SK-N-MC (cell line): ENCODE measurements at regions not wholly inside any gene's neighbourhood (a gene's known extent, or its start where the extent isn't known, plus 50 kb on each side); places are given as distances from the start of the nearest gene placed in this dataset.
"Not testable (repeated sequence)": the region's sequence is repeated elsewhere in the genome, so short reads cannot be mapped to it uniquely, and the experiment has no call there.

ENCODE experiments used
- DNase-seq: peaks from one replicate; pipeline ENCODE4 v3.0.0-alpha.2; 2011; ENCODE audit warnings: low read depth, low spot score
- H3K27ac ChIP-seq: fragments of 200-600 bp; sonication (generic); 2 replicates; pipeline ENCODE4 v1.5.1; 2016; ENCODE audit warnings: mixed run types
- H3K36me3 ChIP-seq: fragments of 200-600 bp; sonication (generic); 2 replicates; pipeline ENCODE4 v1.6.1; 2017; ENCODE audit warnings: antibody characterized with exemption, low read length, mixed read lengths; ENCODE audit not compliant: insufficient read depth
- H3K4me3 ChIP-seq: fragments of 200-600 bp; sonication (generic); 2 replicates; pipeline ENCODE4 v1.5.1; 2016
- H3K9ac ChIP-seq: fragments of 200-600 bp; sonication (generic); 2 replicates; pipeline ENCODE4 v1.8.0; 2017; ENCODE audit warnings: mixed run types, mixed read lengths; ENCODE audit not compliant: insufficient read length
- H3K9me3 ChIP-seq: fragments of 200-600 bp; sonication (generic); 2 replicates; pipeline ENCODE4 v1.6.1; 2017; ENCODE audit warnings: low read depth, mild to moderate bottlenecking, antibody characterized with exemption, low read length, moderate library complexity, mixed read lengths
- EZH2 ChIP-seq: fragments of 200-600 bp; sonication (generic); IDR thresholded peaks from one replicate; pipeline ENCODE4 v1.6.1; 2017; ENCODE audit warnings: antibody characterized with exemption
- FOXP2 ChIP-seq: optimal IDR thresholded peaks from 2 replicates; pipeline ENCODE3; 2011; ENCODE audit warnings: mild to moderate bottlenecking, moderate library complexity; ENCODE audit not compliant: insufficient read depth; ENCODE audit errors: extremely low read length, control extremely low read depth
- POLR2AphosphoS5 ChIP-seq: IDR thresholded peaks from 2 replicates; pipeline ENCODE4 v1.6.1; 2012; ENCODE audit warnings: mild to moderate bottlenecking, low read depth, low read length, borderline replicate concordance

DNA sequence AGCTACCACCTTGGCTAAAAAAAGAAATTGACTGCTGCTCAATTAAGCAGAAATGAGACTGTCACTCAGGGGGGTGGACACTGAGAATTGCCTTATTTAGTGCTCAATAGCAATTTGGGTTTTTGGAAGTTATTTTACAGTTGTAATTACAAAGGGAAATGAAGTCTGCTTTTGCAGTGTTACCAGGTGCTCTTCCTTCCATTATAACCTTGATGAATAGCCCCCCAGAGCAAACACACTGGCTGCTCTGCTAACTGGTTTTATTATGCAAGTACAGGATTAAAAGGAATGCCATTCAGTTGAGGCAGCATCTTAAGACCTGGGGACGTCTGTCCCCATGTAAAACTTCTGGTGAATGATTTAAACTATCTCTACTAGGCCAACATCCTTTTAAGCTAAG, 191.0 kb downstream of the EVX1 start:
- no peaks in the 10 kb centered on the region for H3K36me3 ChIP-seq
- H3K4me3 ChIP-seq, result no peak overlapping the region
- no peaks in the 10 kb centered on the region for H3K9me3 ChIP-seq
- H3K9ac ChIP-seq, result no peak overlapping the region
- no peak overlapping the region for H3K27ac ChIP-seq
- no peak for DNase-seq
- TF ChIP-seq EZH2 (no peak), FOXP2 (no peak), POLR2AphosphoS5 (no peak)

DNA sequence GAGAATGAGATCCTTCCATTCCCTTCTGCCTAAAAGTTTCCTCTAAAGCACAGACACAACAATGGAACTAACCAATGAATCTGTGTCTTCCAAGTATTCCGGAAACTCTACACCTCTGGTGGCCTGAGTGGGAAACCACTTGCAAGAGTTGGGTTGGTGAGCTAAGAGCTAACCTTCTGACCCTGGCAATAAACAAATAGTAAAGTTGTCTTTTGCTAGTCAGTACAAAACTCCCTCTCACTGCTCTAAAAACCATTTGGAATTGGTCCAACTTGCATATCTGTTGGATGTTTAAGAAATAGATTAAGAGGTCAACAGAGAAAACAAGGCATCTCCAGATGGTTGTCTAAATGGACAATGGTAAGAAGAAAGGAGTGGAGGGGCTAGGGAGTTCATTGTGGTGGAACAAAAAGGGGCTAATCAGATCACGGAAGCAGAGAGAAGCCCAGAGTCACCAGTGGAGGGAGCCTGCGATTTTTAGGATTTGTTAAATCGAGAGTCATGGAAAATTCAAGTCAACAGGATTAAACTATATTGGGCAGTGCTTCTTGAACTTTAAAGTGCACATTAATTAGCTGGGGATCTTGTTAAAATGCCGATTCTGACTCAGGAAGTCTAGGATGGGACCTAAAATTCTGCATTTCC, 192.3 kb downstream of the EVX1 start:
- Histone ChIP-seq H3K9me3 (no peaks in the 10 kb centered on the region), H3K36me3 (no peaks in the 10 kb centered on the region), H3K4me3 (no peak overlapping the region), H3K9ac (no peak overlapping the region), H3K27ac (no peak overlapping the region)
- TF ChIP-seq FOXP2 (no peak), EZH2 (no peak), POLR2AphosphoS5 (no peak)
- DNase-seq, result no peak

GRCh38 chr7:27435461-27435860, 192.9 kb downstream of the EVX1 start:
- H3K27ac ChIP-seq, result no peak overlapping the region
- no peak for TF ChIP-seq EZH2
- no peak for TF ChIP-seq FOXP2
- no peak for TF ChIP-seq POLR2AphosphoS5
- no peak for DNase-seq
- H3K4me3 ChIP-seq, result no peak overlapping the region
- no peaks in the 10 kb centered on the region for H3K9me3 ChIP-seq
- no peak overlapping the region for H3K9ac ChIP-seq
- no peaks in the 10 kb centered on the region for H3K36me3 ChIP-seq

DNA sequence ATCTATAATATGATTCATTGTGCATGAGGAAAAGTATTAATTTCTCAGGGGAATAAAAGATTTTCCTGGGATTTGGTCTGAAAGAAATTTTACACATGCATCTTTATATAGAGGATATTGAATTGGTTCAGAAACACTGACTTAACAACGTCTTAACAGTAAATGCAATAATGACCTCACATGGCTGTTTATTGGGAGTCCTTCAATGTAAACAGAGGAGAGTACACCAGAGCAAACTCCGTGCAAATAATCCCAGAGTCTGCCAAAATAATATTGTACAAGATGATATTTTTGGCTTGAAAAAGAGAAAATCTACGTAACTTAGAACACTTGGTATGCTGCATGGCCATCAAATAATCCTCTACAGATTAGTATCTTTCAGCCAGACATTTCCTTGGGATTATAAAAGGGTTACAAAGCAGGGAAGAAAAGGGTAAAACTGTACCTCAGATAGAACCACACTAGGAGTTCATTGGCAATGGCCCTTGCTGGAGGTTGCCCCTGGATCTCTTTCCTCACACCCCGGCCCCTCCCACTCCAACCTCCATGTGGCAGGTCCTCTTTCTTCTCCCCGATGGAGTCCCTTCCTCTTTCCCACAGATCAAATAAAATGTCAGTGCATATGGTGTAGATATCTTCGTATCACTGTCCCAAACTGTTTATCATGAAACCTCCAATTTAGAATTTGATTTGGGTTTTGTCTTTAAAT, 196.4 kb downstream of the EVX1 start:
- H3K4me3 ChIP-seq, result no peak overlapping the region
- no peak overlapping the region for H3K9ac ChIP-seq
- TF ChIP-seq EZH2 (no peak), POLR2AphosphoS5 (no peak), FOXP2 (no peak)
- no peak overlapping the region for H3K27ac ChIP-seq
- no peak for DNase-seq
- no peaks in the 10 kb centered on the region for H3K36me3 ChIP-seq
- no peaks in the 10 kb centered on the region for H3K9me3 ChIP-seq

DNA sequence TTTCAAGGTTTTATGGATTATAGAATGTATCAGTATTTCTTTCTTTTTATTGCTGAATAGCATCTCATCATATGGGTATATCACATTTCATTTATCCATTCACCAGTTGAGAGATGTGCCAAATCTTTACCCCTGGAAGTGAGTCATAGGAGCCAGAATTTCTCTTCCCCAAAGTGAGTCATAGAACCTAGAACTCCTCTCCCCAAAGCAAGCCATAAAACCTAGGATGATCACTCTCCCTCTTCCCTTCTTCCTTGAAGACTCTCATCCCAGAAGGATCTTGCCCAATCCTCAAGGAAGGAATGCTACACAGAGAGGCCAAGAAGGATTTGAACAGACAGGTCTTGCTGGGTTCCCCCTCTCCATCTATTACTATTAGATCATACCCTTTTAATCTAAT, 199.9 kb downstream of the EVX1 start:
- Histone ChIP-seq H3K27ac (no peak overlapping the region), H3K4me3 (no peak overlapping the region), H3K9me3 (no peaks in the 10 kb centered on the region), H3K36me3 (no peaks in the 10 kb centered on the region), H3K9ac (no peak overlapping the region)
- TF ChIP-seq POLR2AphosphoS5 (no peak), FOXP2 (no peak), EZH2 (no peak)
- no peak for DNase-seq

DNA sequence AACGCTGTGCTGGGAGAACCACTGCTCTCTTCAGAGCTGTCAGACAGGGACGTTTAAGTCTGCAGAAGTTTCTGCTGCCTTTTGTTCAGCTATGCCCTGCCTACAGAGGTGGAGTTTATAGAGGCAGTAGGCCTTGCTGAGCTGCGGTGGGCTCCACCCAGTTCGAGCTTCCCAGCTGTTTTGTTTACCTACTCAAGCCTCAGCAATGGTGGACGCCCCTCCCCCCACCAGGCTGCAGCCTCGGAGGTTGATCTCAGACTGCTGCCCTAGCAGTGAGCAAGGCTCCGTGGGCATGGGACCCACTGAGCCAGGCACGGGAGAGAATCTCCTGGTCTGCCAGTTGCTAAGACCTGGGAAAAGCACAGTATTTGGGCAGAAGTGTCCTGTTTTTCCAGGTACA, 206.4 kb downstream of the EVX1 start:
- H3K36me3 ChIP-seq, DNase-seq, H3K9ac ChIP-seq, H3K27ac ChIP-seq, H3K4me3 ChIP-seq, H3K9me3 ChIP-seq: not testable (repeated sequence)

GRCh38 chr7:27453702-27454405, 208.8 kb downstream of the HIBADH start:
- Histone ChIP-seq H3K36me3 (no peaks in the 10 kb centered on the region), H3K27ac (no peak overlapping the region)

GRCh38 chr7:27457120-27457519, 205.6 kb downstream of the HIBADH start:
- H3K9me3 ChIP-seq, H3K4me3 ChIP-seq, H3K27ac ChIP-seq, DNase-seq, H3K36me3 ChIP-seq, H3K9ac ChIP-seq: not testable (repeated sequence)

More at GRCh38 chr7:27453702-27454405, 208.8 kb downstream of the HIBADH start:
- TF ChIP-seq EZH2 (no peak), FOXP2 (no peak), POLR2AphosphoS5 (no peak)
- H3K9ac ChIP-seq, result no peak overlapping the region
- no peak for DNase-seq
- H3K4me3 ChIP-seq, result no peak overlapping the region
- no peaks in the 10 kb centered on the region for H3K9me3 ChIP-seq

DNA sequence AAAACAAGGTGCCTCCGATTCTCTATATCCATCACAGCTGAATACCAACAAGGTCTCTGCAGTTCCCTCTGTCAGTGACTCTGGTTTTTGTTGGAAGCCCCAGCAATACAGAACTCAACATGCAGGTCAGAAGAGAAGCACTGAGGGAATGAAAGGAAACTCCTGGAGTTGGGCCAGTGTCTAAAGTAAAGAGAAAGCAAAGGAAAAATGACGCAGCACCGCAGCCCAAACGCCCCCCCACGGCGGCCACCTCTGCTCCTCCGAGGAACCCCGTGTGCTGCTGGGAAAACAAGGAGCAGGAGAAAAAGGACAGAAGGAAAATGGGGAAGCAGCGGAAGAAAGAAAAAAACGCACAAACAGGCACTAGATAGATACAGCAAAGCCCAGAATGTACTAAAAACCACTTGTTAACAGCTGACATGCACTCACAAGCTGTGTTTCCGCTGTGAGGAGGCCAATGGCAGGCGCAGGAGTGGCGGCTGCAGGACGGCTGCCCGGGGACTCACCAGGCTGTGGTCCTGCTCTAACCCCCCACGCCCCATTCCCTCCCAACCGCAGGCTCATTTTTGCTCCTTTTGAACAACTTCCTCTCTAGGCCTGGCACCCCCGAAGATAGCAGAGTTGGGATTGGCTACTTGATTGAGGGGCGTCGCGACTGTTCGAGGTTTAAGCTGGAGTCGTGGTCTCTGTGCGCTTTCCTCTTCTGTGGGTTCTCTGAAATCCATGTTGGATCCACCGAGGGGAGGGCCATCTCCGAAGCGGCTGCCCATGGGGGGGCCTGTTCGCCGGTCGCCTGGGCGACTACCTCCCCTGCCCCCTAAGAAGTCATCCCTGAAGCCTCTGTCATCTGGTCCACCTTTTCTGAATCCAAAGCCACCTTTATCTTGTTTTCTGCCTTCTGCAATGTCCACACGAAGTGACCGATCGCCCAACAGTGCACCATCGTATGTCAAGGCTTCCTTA, 204.8 kb downstream of the HIBADH start:
- DNase-seq, H3K9me3 ChIP-seq, H3K36me3 ChIP-seq, H3K9ac ChIP-seq, H3K27ac ChIP-seq, H3K4me3 ChIP-seq: not testable (repeated sequence)
